NCI-H146 (cell line): ENCODE measurements at regions not wholly inside any gene's neighbourhood (a gene's known extent, or its start where the extent isn't known, plus 50 kb on each side); places are given as distances from the start of the nearest gene placed in this dataset.

ENCODE experiments used
- DNase-seq: peaks from one replicate; lab custom pipeline; 2025; lab: John Stamatoyannopoulos, UW

DNA sequence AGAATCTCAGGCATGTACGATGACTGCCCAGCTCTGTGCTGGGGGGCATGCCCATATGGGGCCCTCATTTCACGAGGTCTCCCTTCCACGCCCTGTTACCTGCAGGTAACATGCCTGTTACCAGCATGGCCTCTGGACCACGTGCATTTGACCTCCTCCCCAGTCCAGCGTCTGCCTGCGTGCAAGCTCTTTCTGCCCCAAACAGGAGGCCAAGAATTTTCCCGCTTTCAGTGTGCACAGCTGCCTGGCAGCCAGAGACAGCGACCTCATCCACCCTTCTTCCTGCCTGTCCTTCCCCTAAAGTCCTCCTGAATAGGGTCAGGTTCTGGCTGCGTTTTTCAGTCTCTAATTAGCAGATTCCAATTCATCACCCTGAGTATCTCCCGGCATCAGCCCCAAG is 306.5 kb upstream of the ZFHX3 start:
- DNase-seq, result no peak

GRCh38 chr16:73350707-73351452 is 303.0 kb upstream of the ZFHX3 start:
- DNase-seq, result no peak

DNA sequence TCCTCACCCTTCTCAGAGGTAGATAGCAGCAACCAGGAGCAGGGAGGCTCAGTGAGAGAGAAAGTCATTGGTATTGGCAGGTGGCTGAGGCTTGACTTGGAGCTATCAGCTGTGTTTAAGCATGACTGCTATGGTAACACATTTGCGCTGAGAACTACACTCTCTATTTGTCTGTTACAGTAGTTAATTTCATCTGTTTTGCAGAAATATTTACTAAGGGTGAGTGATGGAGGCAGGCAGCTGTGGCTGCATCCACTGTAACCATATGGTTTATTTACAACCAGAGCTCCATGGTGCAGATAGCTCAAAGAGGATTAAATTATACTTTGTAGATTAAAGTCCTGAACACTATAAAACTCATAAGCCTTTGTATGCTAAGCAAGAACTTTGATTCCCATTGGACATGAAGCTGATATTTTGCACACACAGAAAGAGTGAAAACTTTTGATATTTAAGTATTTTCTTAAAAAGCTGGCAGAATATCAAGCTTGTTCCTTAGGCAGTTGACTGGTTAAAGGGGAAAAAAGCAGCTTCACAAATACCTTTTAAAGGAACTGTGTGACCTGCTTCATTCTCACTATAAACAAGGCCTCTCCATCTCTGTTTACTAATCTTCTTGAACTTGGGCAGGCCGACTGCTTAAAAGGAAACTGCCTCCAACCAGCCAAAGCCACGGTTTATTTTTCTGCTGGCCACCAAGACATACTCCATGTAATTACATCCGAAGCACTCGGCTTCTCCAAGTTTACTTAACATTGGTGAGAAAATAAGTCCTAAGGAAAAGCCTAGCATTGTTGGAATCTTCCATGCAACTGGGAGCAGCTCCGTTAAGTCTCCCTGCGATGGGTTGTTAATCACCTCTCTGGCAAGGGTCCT is 299.8 kb upstream of the ZFHX3 start:
- no peak for DNase-seq

- no peak for DNase-seq
These were observed 291.9 kb upstream of the ZFHX3 start for GRCh38 chr16:73339821-73340220.

DNA sequence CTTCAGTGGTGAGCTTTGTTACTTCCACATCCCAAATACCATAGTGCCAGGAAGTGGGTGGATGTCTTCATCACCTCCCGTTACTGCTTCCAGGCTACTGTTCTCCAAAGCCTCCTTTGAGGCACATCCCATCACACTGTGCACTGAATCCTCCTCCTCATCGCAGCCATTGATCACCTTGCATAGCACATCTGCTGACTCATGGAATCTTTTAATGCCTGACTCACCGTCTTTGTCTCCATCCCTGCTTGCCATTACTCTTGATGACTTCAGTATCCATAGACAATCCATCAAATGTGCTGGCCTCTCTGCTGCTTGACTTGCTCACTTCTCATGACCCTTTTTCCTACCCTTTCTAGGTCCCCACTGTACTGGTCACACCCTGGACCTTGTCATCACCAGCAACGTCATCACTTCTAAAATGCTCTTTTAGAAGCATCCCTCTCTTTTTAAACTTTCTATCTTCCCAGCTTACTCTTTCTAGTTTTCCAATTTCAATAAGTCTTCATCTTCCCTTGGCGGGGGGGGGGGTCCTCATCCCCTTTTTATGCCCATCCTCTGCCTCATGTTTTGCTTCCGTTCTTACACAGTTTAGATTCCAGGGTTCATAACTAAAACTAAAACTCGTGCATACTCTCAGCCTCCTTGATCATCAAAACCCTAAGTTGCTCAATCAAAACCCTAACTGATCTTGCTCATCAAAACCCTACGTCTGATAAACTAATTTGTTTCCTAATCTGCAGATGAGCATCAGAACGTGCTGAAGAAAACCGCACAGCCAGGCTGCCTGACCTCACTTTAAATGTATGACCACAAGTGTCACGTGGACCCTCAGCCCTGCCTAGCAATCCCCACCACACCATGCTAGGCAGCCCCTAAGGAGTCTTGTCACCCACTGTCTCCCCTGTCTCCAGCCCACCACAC is 289.7 kb upstream of the ZFHX3 start:
- no peak for DNase-seq

- DNase-seq, result no peak
These were observed 281.7 kb upstream of the ZFHX3 start for GRCh38 chr16:73329358-73330286.

DNA sequence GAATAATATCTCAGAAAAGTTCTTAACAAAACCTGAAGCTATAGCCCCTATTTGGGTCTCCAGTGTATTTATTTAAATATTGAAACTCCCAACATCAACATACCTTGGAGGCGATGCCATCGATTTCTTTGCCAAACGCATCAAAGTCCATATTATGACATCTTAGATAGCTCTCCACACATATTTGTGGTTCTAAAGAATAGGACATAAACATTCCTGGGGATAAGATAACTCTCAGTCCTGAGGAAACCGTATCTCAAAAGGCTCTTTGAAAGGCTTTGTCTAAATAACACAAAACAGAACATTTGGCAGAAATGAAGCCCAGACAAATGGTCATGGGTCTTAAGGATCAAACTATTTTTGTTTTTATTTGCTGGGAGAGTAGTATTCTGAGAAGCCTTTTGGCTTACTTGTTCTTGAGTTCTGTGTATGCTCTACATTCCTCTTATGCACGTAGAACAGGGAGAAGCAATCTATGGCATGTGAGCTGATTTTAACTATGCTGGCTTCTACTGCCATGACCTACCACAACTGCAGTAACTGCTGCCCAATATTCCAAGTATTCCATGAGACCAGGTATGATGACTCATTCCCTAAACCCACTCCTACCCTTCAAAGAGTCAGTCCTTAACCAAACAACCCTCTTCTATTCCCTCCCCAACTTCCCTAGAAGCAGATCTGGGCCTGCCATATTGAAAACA is 279.0 kb upstream of the ZFHX3 start:
- no peak for DNase-seq

DNA sequence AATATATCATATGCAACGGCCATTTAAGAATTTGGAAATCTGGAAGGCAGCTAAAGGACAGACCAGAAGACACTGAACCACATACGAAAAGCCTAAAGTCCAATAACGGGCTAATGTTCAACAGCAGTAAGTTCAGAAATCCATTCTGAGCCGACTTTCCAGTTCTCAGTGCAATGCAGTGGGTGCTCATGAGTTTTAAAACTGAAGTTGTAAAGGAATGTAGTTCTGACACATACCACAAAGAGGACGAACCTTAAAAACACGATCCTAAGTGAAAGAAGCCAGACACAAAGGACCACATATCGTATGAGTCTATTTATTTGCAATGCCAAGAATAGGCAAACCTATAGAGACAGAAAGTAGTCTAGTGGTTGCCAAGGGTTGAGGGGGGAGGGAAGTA is 278.3 kb upstream of the ZFHX3 start:
- DNase-seq, result no peak

DNA sequence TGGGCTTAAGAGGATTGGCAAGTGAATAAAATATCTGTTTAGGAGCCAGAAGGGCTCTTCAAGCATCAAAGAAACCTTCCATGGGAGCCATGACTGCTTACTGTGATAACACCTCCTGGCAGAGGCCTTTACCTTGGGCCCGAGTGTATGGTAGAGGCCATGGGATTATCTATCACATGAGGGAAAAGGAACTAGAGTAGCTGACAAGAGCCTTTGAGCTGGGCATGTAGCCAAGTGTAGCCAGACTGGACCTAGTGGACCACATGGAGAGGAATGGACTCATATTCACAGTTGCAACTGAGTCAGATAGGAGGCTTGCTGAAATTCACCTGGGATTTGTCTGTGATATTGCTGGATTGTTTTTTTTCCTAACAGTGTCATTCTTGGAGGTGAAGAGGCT is 276.0 kb upstream of the ZFHX3 start:
- DNase-seq, result no peak

- DNase-seq, result no peak
These were observed 274.9 kb upstream of the ZFHX3 start for GRCh38 chr16:73322856-73323255.

- no peak for DNase-seq
These were observed 273.9 kb upstream of the ZFHX3 start for GRCh38 chr16:73321853-73322252.

DNA sequence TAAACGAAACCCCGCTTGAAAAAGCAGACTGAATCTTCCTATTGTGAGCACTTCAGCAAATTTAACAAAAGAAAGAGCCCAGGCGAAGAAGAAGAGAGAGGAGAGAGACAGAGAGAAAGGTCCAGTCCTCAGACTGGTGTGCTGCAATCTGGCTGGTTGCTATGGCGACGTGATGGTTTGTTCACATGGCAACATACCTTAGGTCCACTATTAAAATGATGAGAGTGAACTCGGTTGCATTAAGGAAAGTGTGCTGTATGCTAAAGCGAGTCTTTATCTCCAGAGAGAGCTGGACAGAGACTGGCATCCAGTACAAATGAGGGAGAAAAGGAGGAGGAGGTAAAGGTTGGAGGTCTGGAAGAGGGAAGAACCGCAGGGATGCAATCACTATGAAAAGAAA is 271.8 kb upstream of the ZFHX3 start:
- no peak for DNase-seq

GRCh38 chr16:73319261-73319660 is 271.3 kb upstream of the ZFHX3 start:
- no peak for DNase-seq

DNA sequence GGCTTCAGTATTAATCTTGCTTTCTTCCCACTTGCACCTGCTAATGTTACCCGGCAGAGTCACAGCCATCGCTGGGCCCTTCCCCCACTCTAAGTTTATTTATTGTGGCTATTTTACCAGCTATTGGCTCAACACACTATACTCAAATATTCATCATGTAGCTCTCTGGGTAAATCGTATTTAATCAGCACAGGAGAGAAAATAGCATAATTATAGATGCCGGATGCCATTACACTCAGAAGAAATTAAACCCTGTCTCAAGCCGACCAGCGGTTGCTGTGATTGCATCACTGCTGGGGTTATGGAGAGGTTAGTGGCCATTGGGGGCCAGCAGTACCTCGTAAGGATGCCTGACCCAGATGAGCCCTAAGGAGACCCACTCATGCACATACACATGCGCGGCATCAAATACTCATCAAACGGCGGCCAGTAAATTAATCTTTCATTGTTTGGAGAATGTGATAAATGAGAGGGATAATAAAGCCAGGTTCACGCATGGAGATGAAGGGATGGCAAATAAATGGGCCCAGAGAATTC is 269.5 kb upstream of the ZFHX3 start:
- no peak for DNase-seq

GRCh38 chr16:73315645-73316044 is 267.7 kb upstream of the ZFHX3 start:
- DNase-seq, result no peak

DNA sequence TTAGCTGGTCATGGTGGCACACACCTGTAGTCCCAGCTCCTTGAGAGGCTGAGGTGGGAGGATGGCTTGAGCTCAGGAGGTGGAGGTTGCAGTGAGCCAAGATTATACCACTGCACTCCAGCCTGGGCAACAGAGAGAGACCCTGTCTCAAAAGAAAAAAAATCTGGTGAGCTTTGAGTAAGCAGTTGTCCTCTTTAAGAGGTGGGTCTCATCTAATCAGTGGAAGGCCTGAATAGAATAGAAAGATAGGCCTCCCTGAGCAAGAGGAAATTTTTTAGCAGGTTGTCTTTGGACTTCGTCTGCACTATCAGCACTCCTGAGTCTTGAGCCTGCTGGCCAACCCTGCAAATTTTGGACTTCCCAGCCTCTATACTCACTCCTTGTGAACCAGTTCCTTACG is 266.0 kb upstream of the ZFHX3 start:
- DNase-seq, result no peak

GRCh38 chr16:73311857-73312723 is 264.2 kb upstream of the ZFHX3 start:
- no peak for DNase-seq

DNA sequence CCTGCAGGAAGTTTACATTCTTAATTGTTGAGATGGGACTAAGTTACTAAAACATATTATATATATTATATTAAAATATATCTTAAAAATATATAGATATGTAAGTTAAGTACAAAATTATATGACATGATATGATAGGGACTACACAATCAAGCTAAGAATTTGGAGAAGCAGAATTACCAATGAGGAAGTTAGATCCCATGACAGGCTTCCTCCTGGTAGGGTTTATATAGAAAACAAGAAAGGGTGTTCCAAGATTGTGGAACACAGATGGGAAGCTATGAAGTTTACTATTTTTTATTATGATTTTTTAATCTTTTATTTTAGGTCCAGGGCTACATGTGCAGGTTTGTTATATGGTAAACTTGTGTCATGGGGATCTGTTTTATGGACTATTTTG is 260.8 kb upstream of the ZFHX3 start:
- DNase-seq, result no peak

DNA sequence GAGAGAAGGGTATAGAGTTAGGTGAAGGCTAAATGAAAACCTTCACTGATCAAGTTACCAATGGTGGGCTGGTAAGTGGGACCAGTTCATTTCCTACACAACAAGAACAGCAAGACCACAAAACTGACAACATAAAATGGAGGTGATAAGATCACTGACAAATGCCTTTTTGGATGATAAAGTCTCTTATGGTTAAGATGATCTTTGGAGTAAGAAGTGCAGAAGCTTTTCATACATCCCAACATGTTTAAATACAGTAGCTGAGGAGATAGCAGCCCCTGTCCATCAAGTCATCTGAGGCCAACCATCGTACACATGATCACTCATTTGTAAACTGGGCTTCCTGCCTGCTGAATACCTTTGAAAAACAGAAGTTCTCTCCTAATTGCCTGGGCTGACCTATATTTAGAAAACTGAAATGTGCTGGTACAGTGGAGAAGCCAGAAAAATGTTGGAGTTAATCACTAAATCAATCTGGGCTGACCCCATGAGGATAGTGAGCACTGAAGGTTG is 259.0 kb upstream of the ZFHX3 start:
- no peak for DNase-seq
